ENCODE measurements at regions not wholly inside any gene's neighbourhood (a gene's known extent, or its start where the extent isn't known, plus 50 kb on each side); places are given as distances from the start of the nearest gene placed in this dataset.

DNA sequence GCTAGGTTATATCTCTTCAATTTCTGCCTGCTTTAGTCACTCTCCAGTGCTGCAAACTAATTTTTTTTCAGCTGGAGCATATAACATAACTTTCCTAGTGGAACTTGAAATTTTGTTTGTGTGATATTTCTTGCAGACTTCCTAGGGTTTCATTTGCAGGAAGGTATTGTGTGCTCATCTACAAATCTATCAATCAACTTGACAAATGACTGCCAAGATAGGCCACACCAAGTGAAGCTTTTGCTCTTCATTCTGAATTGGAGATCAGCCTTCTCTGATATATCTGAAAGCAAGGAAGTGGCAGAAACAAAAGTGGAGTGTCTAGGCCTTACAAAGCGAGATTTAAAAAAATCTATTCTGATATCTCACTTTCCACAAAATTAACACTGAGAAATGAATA, 551.1 kb upstream of the LRFN5 start (continued):
- TF ChIP-seq SMC3 (IDR thresholded peaks at IDR 0.05; ENCODE audit: low read depth, low read length) (no peak), YY1 (IDR thresholded peaks at IDR 0.05; ENCODE audit: low read depth) (no peak), JUND (IDR thresholded peaks at IDR 0.05) (no peak), SIN3A (IDR thresholded peaks at IDR 0.05; ENCODE audit: borderline replicate concordance, low read depth, low read length) (no peak), FOXM1 (IDR thresholded peaks at IDR 0.05; ENCODE audit: low read depth) (no peak), MEF2A (IDR thresholded peaks at IDR 0.05; ENCODE audit: borderline replicate concordance, low read depth) (no peak)
- TF ChIP-seq, protein P1, sequence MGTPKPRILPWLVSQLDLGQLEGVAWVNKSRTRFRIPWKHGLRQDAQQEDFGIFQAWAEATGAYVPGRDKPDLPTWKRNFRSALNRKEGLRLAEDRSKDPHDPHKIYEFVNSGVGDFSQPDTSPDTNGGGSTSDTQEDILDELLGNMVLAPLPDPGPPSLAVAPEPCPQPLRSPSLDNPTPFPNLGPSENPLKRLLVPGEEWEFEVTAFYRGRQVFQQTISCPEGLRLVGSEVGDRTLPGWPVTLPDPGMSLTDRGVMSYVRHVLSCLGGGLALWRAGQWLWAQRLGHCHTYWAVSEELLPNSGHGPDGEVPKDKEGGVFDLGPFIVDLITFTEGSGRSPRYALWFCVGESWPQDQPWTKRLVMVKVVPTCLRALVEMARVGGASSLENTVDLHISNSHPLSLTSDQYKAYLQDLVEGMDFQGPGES (IDR thresholded peaks at IDR 0.05; ENCODE audit: low read depth, low read length), result no peak

- H3K4me3 ChIP-seq (ENCODE audit: low read depth in 2 of 2, low read length in 1 of 2), result no peak overlapping the region
- H3K9me2 ChIP-seq, result no peaks in the 10 kb centered on the region
- H3K79me2 ChIP-seq (ENCODE audit: insufficient read depth), result no peaks in the 10 kb centered on the region
- TF ChIP-seq, protein P2, sequence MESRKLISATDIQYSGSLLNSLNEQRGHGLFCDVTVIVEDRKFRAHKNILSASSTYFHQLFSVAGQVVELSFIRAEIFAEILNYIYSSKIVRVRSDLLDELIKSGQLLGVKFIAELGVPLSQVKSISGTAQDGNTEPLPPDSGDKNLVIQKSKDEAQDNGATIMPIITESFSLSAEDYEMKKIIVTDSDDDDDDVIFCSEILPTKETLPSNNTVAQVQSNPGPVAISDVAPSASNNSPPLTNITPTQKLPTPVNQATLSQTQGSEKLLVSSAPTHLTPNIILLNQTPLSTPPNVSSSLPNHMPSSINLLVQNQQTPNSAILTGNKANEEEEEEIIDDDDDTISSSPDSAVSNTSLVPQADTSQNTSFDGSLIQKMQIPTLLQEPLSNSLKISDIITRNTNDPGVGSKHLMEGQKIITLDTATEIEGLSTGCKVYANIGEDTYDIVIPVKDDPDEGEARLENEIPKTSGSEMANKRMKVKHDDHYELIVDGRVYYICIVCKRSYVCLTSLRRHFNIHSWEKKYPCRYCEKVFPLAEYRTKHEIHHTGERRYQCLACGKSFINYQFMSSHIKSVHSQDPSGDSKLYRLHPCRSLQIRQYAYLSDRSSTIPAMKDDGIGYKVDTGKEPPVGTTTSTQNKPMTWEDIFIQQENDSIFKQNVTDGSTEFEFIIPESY (IDR thresholded peaks at IDR 0.05; ENCODE audit: borderline replicate concordance, low read depth), result no peak
- TF ChIP-seq RCOR1 (IDR thresholded peaks at IDR 0.05; ENCODE audit: low read length) (no peak), POLR2AphosphoS5 (IDR thresholded peaks at IDR 0.05; ENCODE audit: low read depth, low read length) (no peak), TCF12 (IDR thresholded peaks at IDR 0.05) (no peak)
- no peaks in the 10 kb centered on the region for H3K4me1 ChIP-seq (ENCODE audit: control insufficient read depth in 1 of 2, insufficient read depth in 2 of 2, low read depth in 1 of 2, low read length in 1 of 2)
- H4K20me1 ChIP-seq (ENCODE audit: insufficient read depth), result no peaks in the 10 kb centered on the region
- no peak overlapping the region for H3K27ac ChIP-seq (ENCODE audit: low read depth in 2 of 2, low read length in 1 of 2)
- H3K27me3 ChIP-seq (ENCODE audit: insufficient read depth), result no peaks in the 10 kb centered on the region
- H3F3A ChIP-seq (replicated peaks; ENCODE audit: insufficient read depth), result no peaks in the 10 kb centered on the region
- ChIA-PET CTCF (no interaction called here), POLR2A (no interaction called here)
- no peak overlapping the region for H2AFZ ChIP-seq (ENCODE audit: low read depth)
- H3K36me3 ChIP-seq (replicated peaks in 1 of 2; ENCODE audit: control insufficient read depth in 1 of 2, insufficient read depth in 2 of 2, low read length in 1 of 2), result no peaks in the 10 kb centered on the region
- H3K4me2 ChIP-seq, result no peak overlapping the region
- H3K9me3 ChIP-seq, result no peaks in the 10 kb centered on the region
- WGBS (ENCODE audit: low lambda C conversion rate), result 81% methylated on average over 6 of the region's 7 CpGs
- no peak overlapping the region for H3K9ac ChIP-seq
- DNase-seq, result no peak
Observed at GRCh38 chr14:41051801-41052200, 554.9 kb upstream of the LRFN5 start.

DNA sequence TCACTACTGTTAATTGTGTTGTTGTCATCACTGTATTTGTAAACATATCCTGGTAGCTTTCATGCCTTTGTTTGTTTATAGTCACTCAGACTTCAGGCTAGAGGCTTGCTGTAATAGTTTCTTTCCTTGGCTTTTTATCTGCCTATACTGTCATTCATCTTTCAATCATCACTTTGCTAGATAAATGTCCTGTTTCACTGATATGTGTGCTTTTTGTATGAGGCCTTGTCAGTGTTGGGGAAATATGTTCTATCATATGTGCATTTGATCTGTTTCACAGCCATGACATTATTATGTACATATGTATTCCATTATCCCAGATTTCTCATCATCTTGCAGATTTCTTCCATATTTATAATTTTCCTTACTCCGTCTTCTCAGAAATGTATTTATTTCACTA, 558.9 kb upstream of the LRFN5 start:
- Histone ChIP-seq H2AFZ (ENCODE audit: low read depth) (no peak overlapping the region), H3K4me2 (no peak overlapping the region), H3K27me3 (ENCODE audit: insufficient read depth) (no peaks in the 10 kb centered on the region), H3K9me3 (no peaks in the 10 kb centered on the region), H3K36me3 (replicated peaks in 1 of 2; ENCODE audit: control insufficient read depth in 1 of 2, insufficient read depth in 2 of 2, low read length in 1 of 2) (no peaks in the 10 kb centered on the region), H4K20me1 (ENCODE audit: insufficient read depth) (no peaks in the 10 kb centered on the region), H3K9ac (no peak overlapping the region), H3K4me1 (ENCODE audit: control insufficient read depth in 1 of 2, insufficient read depth in 2 of 2, low read depth in 1 of 2, low read length in 1 of 2) (no peaks in the 10 kb centered on the region), H3K9me2 (no peaks in the 10 kb centered on the region), H3K79me2 (ENCODE audit: insufficient read depth) (no peaks in the 10 kb centered on the region), H3K4me3 (ENCODE audit: low read depth in 2 of 2, low read length in 1 of 2) (no peak overlapping the region), H3F3A (replicated peaks; ENCODE audit: insufficient read depth) (no peaks in the 10 kb centered on the region), H3K27ac (ENCODE audit: low read depth in 2 of 2, low read length in 1 of 2) (no peak overlapping the region)
- no peak for DNase-seq
- TF ChIP-seq TCF12 (IDR thresholded peaks at IDR 0.05) (no peak), POLR2AphosphoS5 (IDR thresholded peaks at IDR 0.05; ENCODE audit: low read depth, low read length) (no peak), NFIC (IDR thresholded peaks at IDR 0.05; ENCODE audit: borderline replicate concordance) (no peak), JUND (IDR thresholded peaks at IDR 0.05) (no peak), TAF1 (IDR thresholded peaks at IDR 0.05; ENCODE audit: borderline replicate concordance, low read depth, low read length) (no peak), RXRA (IDR thresholded peaks at IDR 0.05; ENCODE audit: borderline replicate concordance, low read depth) (no peak), EP300 (IDR thresholded peaks at IDR 0.05; ENCODE audit: borderline replicate concordance in 1 of 2, low read depth in 1 of 2, low read length in 1 of 2) (no peak)
- TF ChIP-seq, protein P1 (IDR thresholded peaks at IDR 0.05; ENCODE audit: low read depth, low read length), result no peak
- CTCF ChIA-PET, result no interaction called here
- POLR2A ChIA-PET, result no interaction called here
- WGBS (ENCODE audit: low lambda C conversion rate), result 0% methylated on average over 1 of the region's 1 CpG
